ENCODE measurements at regions not wholly inside any gene's neighbourhood (a gene's known extent, or its start where the extent isn't known, plus 50 kb on each side); places are given as distances from the start of the nearest gene placed in this dataset.
"Not testable (repeated sequence)": the region's sequence is repeated elsewhere in the genome, so short reads cannot be mapped to it uniquely, and the experiment has no call there.

DNA sequence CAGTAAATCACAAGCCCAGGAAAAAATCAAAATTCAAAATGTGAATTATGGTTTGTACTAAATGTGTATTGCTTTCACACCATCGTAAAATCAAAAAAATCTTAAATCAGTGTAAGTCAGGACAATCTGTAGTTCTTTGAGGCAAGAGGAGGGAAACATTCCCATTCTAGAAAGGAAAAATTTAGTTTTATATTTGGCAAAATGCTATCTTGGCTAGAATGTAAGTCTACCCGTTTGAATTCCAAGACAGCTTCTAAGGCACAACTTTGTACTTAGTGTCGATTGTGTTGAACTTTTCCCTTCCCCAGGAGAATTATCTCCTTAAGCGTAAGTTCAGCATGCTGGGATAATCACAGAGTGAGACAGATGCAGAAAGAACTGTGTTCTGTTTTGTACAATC is 638.2 kb upstream of the LRRTM1 start:
- H3K4me1 ChIP-seq: no peaks in the 10 kb centered on the region
- intact Hi-C loops (cut with DNase I): no loop called here
- H3K9me3 ChIP-seq: no peaks in the 10 kb centered on the region
- ATAC-seq (no peak), DNase-seq (no peak)
- H3K36me3 ChIP-seq: no peaks in the 10 kb centered on the region
- no peaks in the 10 kb centered on the region for H3K27me3 ChIP-seq (ENCODE audit: low read depth)
- no peak overlapping the region for H3K27ac ChIP-seq
- TF ChIP-seq, protein P1, sequence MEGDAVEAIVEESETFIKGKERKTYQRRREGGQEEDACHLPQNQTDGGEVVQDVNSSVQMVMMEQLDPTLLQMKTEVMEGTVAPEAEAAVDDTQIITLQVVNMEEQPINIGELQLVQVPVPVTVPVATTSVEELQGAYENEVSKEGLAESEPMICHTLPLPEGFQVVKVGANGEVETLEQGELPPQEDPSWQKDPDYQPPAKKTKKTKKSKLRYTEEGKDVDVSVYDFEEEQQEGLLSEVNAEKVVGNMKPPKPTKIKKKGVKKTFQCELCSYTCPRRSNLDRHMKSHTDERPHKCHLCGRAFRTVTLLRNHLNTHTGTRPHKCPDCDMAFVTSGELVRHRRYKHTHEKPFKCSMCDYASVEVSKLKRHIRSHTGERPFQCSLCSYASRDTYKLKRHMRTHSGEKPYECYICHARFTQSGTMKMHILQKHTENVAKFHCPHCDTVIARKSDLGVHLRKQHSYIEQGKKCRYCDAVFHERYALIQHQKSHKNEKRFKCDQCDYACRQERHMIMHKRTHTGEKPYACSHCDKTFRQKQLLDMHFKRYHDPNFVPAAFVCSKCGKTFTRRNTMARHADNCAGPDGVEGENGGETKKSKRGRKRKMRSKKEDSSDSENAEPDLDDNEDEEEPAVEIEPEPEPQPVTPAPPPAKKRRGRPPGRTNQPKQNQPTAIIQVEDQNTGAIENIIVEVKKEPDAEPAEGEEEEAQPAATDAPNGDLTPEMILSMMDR (IDR thresholded peaks at IDR 0.05): no peak
- H3K4me3 ChIP-seq: no peak overlapping the region

DNA sequence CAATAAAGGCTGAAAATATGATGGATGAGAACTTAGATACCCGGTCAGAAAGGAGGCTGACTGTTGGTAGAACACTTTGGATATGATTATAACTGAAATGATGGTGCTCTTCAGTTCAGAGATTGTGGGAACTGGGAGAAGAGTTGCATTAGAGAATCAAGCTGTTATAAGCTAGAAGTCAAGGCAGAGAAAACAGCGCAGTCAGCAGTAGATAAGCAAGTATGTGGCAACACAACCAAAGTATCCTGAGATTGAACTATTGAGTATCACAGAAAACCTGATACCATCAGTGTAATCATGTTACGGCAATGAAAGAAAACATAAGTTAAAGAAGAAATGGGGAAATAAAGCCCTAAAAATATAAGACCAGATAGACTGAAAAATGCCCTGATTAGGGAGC is 633.9 kb upstream of the LRRTM1 start:
- Histone ChIP-seq H3K4me1 (no peaks in the 10 kb centered on the region), H3K27me3 (ENCODE audit: low read depth) (no peaks in the 10 kb centered on the region), H3K27ac (no peak overlapping the region), H3K9me3 (no peaks in the 10 kb centered on the region), H3K4me3 (no peak overlapping the region), H3K36me3 (no peaks in the 10 kb centered on the region)
- intact Hi-C loops (cut with DNase I): no loop called here
- ATAC-seq (no peak), DNase-seq (no peak)
- TF ChIP-seq, protein P1 (IDR thresholded peaks at IDR 0.05): no peak

DNA sequence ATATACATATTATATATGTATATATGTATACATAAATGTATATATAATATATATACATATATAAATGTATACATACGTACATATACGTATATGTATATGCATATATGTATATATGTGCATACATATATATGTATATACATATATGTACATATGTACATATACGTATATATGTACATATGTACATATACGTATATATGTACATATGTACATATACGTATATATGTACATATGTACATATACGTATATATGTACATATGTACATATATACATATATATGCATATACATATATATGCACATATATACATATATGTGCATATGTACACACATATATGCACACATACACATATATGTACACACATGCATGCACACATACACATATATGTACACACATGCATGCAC is 627.3 kb upstream of the LRRTM1 start:
- H3K36me3 ChIP-seq; H3K4me1 ChIP-seq; H3K4me3 ChIP-seq; ATAC-seq; H3K27me3 ChIP-seq (ENCODE audit: low read depth); H3K27ac ChIP-seq; DNase-seq; intact Hi-C loops (cut with DNase I): not testable (repeated sequence)
- H3K9me3 ChIP-seq: peaks cover 14% of the 10 kb centered on the region

DNA sequence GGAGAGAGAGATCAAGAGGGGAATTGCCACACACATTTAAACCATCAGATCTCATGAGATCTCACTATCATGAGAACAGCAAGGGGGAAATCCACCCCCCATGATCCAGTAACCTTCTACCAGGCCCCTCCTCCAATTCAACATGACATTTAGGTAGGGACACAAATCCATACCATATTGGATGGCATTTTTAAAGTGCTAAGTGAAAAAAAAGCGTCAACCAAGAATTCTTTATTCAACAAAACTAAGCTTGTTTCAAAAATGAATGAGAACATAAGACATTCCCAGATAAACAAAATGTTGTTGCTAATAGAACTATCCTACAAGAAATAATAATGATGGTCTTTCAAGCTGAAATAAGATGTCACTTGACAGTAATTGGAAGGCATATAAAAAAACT is 626.2 kb upstream of the LRRTM1 start:
- H3K4me1 ChIP-seq: no peaks in the 10 kb centered on the region
- H3K27me3 ChIP-seq (ENCODE audit: low read depth): no peaks in the 10 kb centered on the region
- intact Hi-C loops (cut with DNase I): no loop called here
- ATAC-seq: no peak
- peaks cover 14% of the 10 kb centered on the region for H3K9me3 ChIP-seq
- TF ChIP-seq, protein P1 (IDR thresholded peaks at IDR 0.05): no peak
- H3K27ac ChIP-seq: no peak overlapping the region
- no peaks in the 10 kb centered on the region for H3K36me3 ChIP-seq
- no peak for DNase-seq
- no peak overlapping the region for H3K4me3 ChIP-seq

DNA sequence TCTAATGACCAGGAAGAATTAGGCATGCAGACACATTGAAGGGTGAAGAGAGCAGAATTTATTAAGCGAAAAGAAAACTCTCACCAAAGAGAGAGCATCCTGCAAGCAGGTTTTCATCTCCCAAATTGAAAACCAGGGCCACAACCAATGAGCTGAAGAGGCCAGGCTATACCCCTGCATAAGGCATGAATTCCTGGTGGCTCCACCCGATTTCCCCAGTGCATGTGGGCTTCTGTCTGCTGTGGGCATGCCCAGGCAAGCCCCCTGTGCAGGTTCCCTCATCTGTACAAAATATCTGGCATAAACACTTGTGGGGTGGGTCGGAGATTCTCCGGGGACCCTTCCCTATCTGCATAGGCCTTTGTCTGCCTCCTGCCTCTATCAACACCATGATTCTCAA is 621.6 kb upstream of the LRRTM1 start:
- ATAC-seq: no peak
- no peaks in the 10 kb centered on the region for H3K36me3 ChIP-seq
- no peak for DNase-seq
- intact Hi-C loops (cut with DNase I): no loop called here
- no peaks in the 10 kb centered on the region for H3K27me3 ChIP-seq (ENCODE audit: low read depth)
- peaks cover 14% of the 10 kb centered on the region for H3K9me3 ChIP-seq
- no peak overlapping the region for H3K4me3 ChIP-seq
- H3K27ac ChIP-seq: no peak overlapping the region
- TF ChIP-seq, protein P1 (IDR thresholded peaks at IDR 0.05): no peak
- no peaks in the 10 kb centered on the region for H3K4me1 ChIP-seq

DNA sequence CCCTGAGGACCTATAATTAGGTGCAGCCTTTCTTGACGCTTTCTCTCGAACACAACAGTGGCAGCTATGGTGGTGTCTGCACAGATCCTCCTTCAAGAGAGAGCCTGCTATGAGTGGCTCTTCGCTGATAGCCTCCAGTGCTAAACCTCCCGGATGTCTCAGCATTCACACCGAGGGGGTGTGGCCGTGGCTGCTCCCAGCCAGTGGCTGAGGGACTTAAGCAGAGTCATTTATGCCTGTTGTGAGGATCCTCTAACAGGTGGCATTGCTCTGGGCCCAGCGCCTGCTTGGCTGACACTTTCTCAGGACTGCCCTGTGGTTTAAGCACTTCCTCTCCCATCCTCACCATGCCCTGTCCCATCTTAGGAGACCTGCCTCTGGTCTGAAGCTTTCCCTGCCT is 592.0 kb upstream of the LRRTM1 start:
- Histone ChIP-seq H3K4me3 (no peak overlapping the region), H3K36me3 (no peaks in the 10 kb centered on the region), H3K4me1 (no peaks in the 10 kb centered on the region), H3K9me3 (no peaks in the 10 kb centered on the region), H3K27me3 (ENCODE audit: low read depth) (no peaks in the 10 kb centered on the region), H3K27ac (no peak overlapping the region)
- no peak for DNase-seq
- intact Hi-C loops (cut with DNase I): no loop called here
- peak in 1 of 2 donors; percentile 30 for ATAC-seq
- TF ChIP-seq, protein P1 (IDR thresholded peaks at IDR 0.05): no peak
